HCT116 (cell line): ENCODE measurements at regions not wholly inside any gene's neighbourhood (a gene's known extent, or its start where the extent isn't known, plus 50 kb on each side); places are given as distances from the start of the nearest gene placed in this dataset.

Source experiments
- CTCF ChIP-seq, 3 experiments: fragments of 200-600 bp in 1 of 3; sonication (generic) in 1 of 3; IDR thresholded peaks in 2 of 3; conservative IDR thresholded peaks in 1 of 3; 2 replicates each; pipeline ENCODE4 v1.5.1; 2012 to 2017; ENCODE audit warnings: low read depth in 2 of 3, low read length in 2 of 3, antibody characterized with exemption in 1 of 3, borderline replicate concordance in 1 of 3, control low read depth in 1 of 3, mild to moderate bottlenecking in 1 of 3, mixed read lengths in 1 of 3, mixed run types in 1 of 3, moderate library complexity in 1 of 3; ENCODE audit not compliant: insufficient read depth in 1 of 3
- EZH2 ChIP-seq: fragments of 200-600 bp; sonication (generic); IDR thresholded peaks from 2 replicates; pipeline ENCODE4 v1.6.1; 2017; ENCODE audit warnings: antibody characterized with exemption, mixed run types
- JUND ChIP-seq: IDR thresholded peaks from 2 replicates; pipeline ENCODE4 v1.6.1; 2012
- POLR2A ChIP-seq: IDR thresholded peaks from 2 replicates; pipeline ENCODE4 v1.7.0; 2011; ENCODE audit warnings: borderline replicate concordance; ENCODE audit not compliant: insufficient read depth, insufficient read length; ENCODE audit errors: extremely low read depth
- POLR2AphosphoS5 ChIP-seq: IDR thresholded peaks from 2 replicates; pipeline ENCODE4 v1.6.1; 2011; ENCODE audit warnings: mild to moderate bottlenecking, low read depth, low read length, moderate library complexity
- TF ChIP-seq, protein P1 (sequence below): IDR thresholded peaks from 2 replicates; pipeline ENCODE4 v1.6.1; 2012; ENCODE audit warnings: low read depth
- TF ChIP-seq, protein P2 (sequence below): IDR thresholded peaks from 2 replicates; pipeline ENCODE4 v1.6.1; 2012
- TF ChIP-seq, protein P3 (sequence below): IDR thresholded peaks from 2 replicates; pipeline ENCODE4 v1.6.1; 2011; ENCODE audit warnings: mild to moderate bottlenecking, low read length, moderate library complexity; ENCODE audit not compliant: insufficient replicate concordance; ENCODE audit errors: extremely low read depth

GRCh38 chr9:115189686-115190085 lies 71.7 kb upstream of the TNC start:
- no peak for TF ChIP-seq CTCF (IDR thresholded peaks at IDR 0.05 in 2 of 3, conservative IDR thresholded peaks at IDR 0.05 in 1 of 3; ENCODE audit: borderline replicate concordance in 1 of 3, insufficient read depth in 1 of 3, low read depth in 2 of 3, low read length in 2 of 3)
- no peak for TF ChIP-seq EZH2
- TF ChIP-seq, protein P1, sequence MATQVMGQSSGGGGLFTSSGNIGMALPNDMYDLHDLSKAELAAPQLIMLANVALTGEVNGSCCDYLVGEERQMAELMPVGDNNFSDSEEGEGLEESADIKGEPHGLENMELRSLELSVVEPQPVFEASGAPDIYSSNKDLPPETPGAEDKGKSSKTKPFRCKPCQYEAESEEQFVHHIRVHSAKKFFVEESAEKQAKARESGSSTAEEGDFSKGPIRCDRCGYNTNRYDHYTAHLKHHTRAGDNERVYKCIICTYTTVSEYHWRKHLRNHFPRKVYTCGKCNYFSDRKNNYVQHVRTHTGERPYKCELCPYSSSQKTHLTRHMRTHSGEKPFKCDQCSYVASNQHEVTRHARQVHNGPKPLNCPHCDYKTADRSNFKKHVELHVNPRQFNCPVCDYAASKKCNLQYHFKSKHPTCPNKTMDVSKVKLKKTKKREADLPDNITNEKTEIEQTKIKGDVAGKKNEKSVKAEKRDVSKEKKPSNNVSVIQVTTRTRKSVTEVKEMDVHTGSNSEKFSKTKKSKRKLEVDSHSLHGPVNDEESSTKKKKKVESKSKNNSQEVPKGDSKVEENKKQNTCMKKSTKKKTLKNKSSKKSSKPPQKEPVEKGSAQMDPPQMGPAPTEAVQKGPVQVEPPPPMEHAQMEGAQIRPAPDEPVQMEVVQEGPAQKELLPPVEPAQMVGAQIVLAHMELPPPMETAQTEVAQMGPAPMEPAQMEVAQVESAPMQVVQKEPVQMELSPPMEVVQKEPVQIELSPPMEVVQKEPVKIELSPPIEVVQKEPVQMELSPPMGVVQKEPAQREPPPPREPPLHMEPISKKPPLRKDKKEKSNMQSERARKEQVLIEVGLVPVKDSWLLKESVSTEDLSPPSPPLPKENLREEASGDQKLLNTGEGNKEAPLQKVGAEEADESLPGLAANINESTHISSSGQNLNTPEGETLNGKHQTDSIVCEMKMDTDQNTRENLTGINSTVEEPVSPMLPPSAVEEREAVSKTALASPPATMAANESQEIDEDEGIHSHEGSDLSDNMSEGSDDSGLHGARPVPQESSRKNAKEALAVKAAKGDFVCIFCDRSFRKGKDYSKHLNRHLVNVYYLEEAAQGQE, result no peak
- TF ChIP-seq, protein P2, sequence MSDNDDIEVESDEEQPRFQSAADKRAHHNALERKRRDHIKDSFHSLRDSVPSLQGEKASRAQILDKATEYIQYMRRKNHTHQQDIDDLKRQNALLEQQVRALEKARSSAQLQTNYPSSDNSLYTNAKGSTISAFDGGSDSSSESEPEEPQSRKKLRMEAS, result no peak
- no peak for TF ChIP-seq POLR2A
- TF ChIP-seq JUND, result no peak
- TF ChIP-seq POLR2AphosphoS5, result no peak
- TF ChIP-seq, protein P3, sequence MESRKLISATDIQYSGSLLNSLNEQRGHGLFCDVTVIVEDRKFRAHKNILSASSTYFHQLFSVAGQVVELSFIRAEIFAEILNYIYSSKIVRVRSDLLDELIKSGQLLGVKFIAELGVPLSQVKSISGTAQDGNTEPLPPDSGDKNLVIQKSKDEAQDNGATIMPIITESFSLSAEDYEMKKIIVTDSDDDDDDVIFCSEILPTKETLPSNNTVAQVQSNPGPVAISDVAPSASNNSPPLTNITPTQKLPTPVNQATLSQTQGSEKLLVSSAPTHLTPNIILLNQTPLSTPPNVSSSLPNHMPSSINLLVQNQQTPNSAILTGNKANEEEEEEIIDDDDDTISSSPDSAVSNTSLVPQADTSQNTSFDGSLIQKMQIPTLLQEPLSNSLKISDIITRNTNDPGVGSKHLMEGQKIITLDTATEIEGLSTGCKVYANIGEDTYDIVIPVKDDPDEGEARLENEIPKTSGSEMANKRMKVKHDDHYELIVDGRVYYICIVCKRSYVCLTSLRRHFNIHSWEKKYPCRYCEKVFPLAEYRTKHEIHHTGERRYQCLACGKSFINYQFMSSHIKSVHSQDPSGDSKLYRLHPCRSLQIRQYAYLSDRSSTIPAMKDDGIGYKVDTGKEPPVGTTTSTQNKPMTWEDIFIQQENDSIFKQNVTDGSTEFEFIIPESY, result no peak
